ENCODE measurements at regions not wholly inside any gene's neighbourhood (a gene's known extent, or its start where the extent isn't known, plus 50 kb on each side); places are given as distances from the start of the nearest gene placed in this dataset.

DNA sequence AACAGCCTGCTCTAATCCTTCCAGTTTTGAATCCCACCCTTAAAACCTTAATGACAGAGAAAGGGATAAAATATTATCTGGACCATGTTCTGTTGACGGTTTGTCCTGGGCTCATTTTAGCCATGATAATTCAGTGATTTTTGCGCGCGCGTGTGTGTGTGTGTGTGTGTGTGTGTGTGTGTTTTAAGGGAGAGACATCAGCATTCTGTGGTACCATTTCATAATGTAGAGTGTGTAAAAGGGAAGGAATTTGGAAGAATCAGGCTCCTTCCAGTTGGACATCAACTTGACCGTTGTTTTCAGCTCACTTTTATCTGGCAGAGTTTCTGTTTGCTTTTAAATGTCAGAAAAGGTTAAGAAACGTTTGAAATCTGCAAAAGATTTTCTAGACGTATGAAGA is 535.5 kb downstream of the TNS1 start:
- Histone ChIP-seq H3K4me2 (ENCODE audit: control insufficient read depth, extremely low read depth, insufficient read depth, low read depth, low read length) (no peak overlapping the region), H3K9me3 (ENCODE audit: control insufficient read depth, low read depth, low read length) (no peaks in the 10 kb centered on the region), H3K27me3 (ENCODE audit: control insufficient read depth, extremely low read depth, insufficient read depth, low read length) (no peaks in the 10 kb centered on the region), H3K4me3 (ENCODE audit: control insufficient read depth in 2 of 3, extremely low read depth in 1 of 3, insufficient read depth in 2 of 3, low read depth in 1 of 3, low read length in 3 of 3) (no peak overlapping the region), H3K79me2 (ENCODE audit: control insufficient read depth, insufficient read depth, low read length) (no peaks in the 10 kb centered on the region), H3K9me1 (ENCODE audit: control insufficient read depth, extremely low read depth, insufficient read depth, low read length) (no peaks in the 10 kb centered on the region), H3K36me3 (ENCODE audit: control insufficient read depth in 2 of 2, extremely low read depth in 1 of 2, insufficient read depth in 2 of 2, low read length in 2 of 2) (no peaks in the 10 kb centered on the region), H3K4me1 (ENCODE audit: control insufficient read depth, extremely low read depth, insufficient read depth, low read length) (no peaks in the 10 kb centered on the region), H3K9ac (ENCODE audit: control insufficient read depth, extremely low read depth, insufficient read depth, low read length) (no peak overlapping the region), H4K20me1 (ENCODE audit: control insufficient read depth, extremely low read depth, insufficient read depth, low read length) (no peaks in the 10 kb centered on the region), H3K27ac (ENCODE audit: control insufficient read depth, insufficient read depth, low read length) (no peak overlapping the region), H2AFZ (ENCODE audit: control insufficient read depth, low read length) (no peak overlapping the region)
- FAIRE-seq (no peak), DNase-seq (ENCODE audit: low read depth, low spot score) (no peak)
- no peak for TF ChIP-seq EZH2 (IDR thresholded peaks at IDR 0.05; ENCODE audit: low read length)
- TF ChIP-seq, protein P1, sequence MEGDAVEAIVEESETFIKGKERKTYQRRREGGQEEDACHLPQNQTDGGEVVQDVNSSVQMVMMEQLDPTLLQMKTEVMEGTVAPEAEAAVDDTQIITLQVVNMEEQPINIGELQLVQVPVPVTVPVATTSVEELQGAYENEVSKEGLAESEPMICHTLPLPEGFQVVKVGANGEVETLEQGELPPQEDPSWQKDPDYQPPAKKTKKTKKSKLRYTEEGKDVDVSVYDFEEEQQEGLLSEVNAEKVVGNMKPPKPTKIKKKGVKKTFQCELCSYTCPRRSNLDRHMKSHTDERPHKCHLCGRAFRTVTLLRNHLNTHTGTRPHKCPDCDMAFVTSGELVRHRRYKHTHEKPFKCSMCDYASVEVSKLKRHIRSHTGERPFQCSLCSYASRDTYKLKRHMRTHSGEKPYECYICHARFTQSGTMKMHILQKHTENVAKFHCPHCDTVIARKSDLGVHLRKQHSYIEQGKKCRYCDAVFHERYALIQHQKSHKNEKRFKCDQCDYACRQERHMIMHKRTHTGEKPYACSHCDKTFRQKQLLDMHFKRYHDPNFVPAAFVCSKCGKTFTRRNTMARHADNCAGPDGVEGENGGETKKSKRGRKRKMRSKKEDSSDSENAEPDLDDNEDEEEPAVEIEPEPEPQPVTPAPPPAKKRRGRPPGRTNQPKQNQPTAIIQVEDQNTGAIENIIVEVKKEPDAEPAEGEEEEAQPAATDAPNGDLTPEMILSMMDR (optimal IDR thresholded peaks at IDR 0.05 in 1 of 3, IDR thresholded peaks at IDR 0.05 in 1 of 3, conservative IDR thresholded peaks at IDR 0.05 in 1 of 3; ENCODE audit: extremely low read depth in 1 of 3, insufficient read depth in 2 of 3, low read length in 3 of 3): no peak
- dilution Hi-C loops (cut with MboI; ENCODE audit: extremely low pct_ligation_motif_present, low sequenced_read_pairs): no loop called here

DNA sequence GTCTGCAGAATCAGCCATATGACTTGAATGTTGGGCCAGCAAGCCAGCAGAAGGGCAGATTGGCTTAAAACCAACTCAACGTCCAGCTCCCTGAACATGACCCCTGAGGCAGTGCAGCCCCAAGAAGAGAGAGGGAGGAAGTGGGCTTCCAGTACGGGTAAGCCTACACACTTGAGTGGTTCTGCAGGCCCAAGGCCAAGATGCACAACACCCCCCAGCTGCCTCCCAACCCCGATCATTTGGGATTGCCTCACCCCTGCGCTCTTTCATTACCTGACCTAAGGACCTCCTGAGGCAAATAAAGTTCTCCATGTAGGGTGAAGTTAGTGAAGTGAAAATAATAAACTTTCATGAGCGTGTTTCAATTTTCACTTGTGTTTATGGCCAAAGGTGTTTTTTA is 536.0 kb downstream of the TNS1 start:
- FAIRE-seq: no peak
- Histone ChIP-seq H3K79me2 (ENCODE audit: control insufficient read depth, insufficient read depth, low read length) (no peaks in the 10 kb centered on the region), H3K9ac (ENCODE audit: control insufficient read depth, extremely low read depth, insufficient read depth, low read length) (no peak overlapping the region), H3K9me1 (ENCODE audit: control insufficient read depth, extremely low read depth, insufficient read depth, low read length) (no peaks in the 10 kb centered on the region), H3K27ac (ENCODE audit: control insufficient read depth, insufficient read depth, low read length) (no peak overlapping the region), H3K4me2 (ENCODE audit: control insufficient read depth, extremely low read depth, insufficient read depth, low read depth, low read length) (no peak overlapping the region), H3K4me3 (ENCODE audit: control insufficient read depth in 2 of 3, extremely low read depth in 1 of 3, insufficient read depth in 2 of 3, low read depth in 1 of 3, low read length in 3 of 3) (no peak overlapping the region), H4K20me1 (ENCODE audit: control insufficient read depth, extremely low read depth, insufficient read depth, low read length) (no peaks in the 10 kb centered on the region), H3K4me1 (ENCODE audit: control insufficient read depth, extremely low read depth, insufficient read depth, low read length) (no peaks in the 10 kb centered on the region), H3K36me3 (ENCODE audit: control insufficient read depth in 2 of 2, extremely low read depth in 1 of 2, insufficient read depth in 2 of 2, low read length in 2 of 2) (no peaks in the 10 kb centered on the region), H3K9me3 (ENCODE audit: control insufficient read depth, low read depth, low read length) (no peaks in the 10 kb centered on the region), H3K27me3 (ENCODE audit: control insufficient read depth, extremely low read depth, insufficient read depth, low read length) (no peaks in the 10 kb centered on the region), H2AFZ (ENCODE audit: control insufficient read depth, low read length) (no peak overlapping the region)
- no peak for TF ChIP-seq EZH2 (IDR thresholded peaks at IDR 0.05; ENCODE audit: low read length)
- no peak for DNase-seq (ENCODE audit: low read depth, low spot score)
- dilution Hi-C loops (cut with MboI; ENCODE audit: extremely low pct_ligation_motif_present, low sequenced_read_pairs): no loop called here

DNA sequence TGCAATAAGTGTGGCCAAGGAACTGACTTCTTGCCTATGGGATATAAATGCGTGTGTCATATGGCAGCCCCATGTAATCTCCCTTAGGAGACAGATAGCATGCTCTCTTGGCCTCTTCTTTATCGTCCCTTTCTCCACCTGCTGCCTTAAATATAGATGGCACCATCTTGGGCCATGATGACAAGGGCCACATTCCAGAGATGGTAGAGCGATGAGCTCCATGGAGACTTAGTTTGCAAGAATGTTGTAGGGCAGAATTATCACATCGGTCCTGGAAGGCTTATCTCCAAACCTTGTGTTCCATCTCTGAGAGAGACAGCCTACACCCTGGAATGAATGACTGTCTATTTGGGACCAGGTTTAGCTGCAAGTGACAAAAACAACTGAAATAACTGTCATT is 536.7 kb downstream of the TNS1 start:
- dilution Hi-C loops (cut with MboI; ENCODE audit: extremely low pct_ligation_motif_present, low sequenced_read_pairs): no loop called here
- FAIRE-seq: no peak
- TF ChIP-seq, protein P1 (optimal IDR thresholded peaks at IDR 0.05 in 1 of 3, IDR thresholded peaks at IDR 0.05 in 1 of 3, conservative IDR thresholded peaks at IDR 0.05 in 1 of 3; ENCODE audit: extremely low read depth in 1 of 3, insufficient read depth in 2 of 3, low read length in 3 of 3): no peak
- TF ChIP-seq EZH2 (IDR thresholded peaks at IDR 0.05; ENCODE audit: low read length): no peak

More for the DNA sequence above, 536.7 kb downstream of the TNS1 start:
- Histone ChIP-seq H3K36me3 (ENCODE audit: control insufficient read depth in 2 of 2, extremely low read depth in 1 of 2, insufficient read depth in 2 of 2, low read length in 2 of 2) (no peaks in the 10 kb centered on the region), H3K4me3 (ENCODE audit: control insufficient read depth in 2 of 3, extremely low read depth in 1 of 3, insufficient read depth in 2 of 3, low read depth in 1 of 3, low read length in 3 of 3) (no peak overlapping the region), H3K9ac (ENCODE audit: control insufficient read depth, extremely low read depth, insufficient read depth, low read length) (no peak overlapping the region), H3K9me1 (ENCODE audit: control insufficient read depth, extremely low read depth, insufficient read depth, low read length) (no peaks in the 10 kb centered on the region), H3K4me2 (ENCODE audit: control insufficient read depth, extremely low read depth, insufficient read depth, low read depth, low read length) (no peak overlapping the region), H3K9me3 (ENCODE audit: control insufficient read depth, low read depth, low read length) (no peaks in the 10 kb centered on the region), H4K20me1 (ENCODE audit: control insufficient read depth, extremely low read depth, insufficient read depth, low read length) (no peaks in the 10 kb centered on the region), H3K27ac (ENCODE audit: control insufficient read depth, insufficient read depth, low read length) (no peak overlapping the region), H3K79me2 (ENCODE audit: control insufficient read depth, insufficient read depth, low read length) (no peaks in the 10 kb centered on the region), H2AFZ (ENCODE audit: control insufficient read depth, low read length) (no peak overlapping the region), H3K27me3 (ENCODE audit: control insufficient read depth, extremely low read depth, insufficient read depth, low read length) (no peaks in the 10 kb centered on the region), H3K4me1 (ENCODE audit: control insufficient read depth, extremely low read depth, insufficient read depth, low read length) (no peaks in the 10 kb centered on the region)
- DNase-seq (ENCODE audit: low read depth, low spot score): no peak

Measured in keratinocyte (primary cell).